Epithelial cell of esophagus (primary cell): ENCODE measurements at regions not wholly inside any gene's neighbourhood (a gene's known extent, or its start where the extent isn't known, plus 50 kb on each side); places are given as distances from the start of the nearest gene placed in this dataset.

Experiments used
- DNase-seq: peaks from one replicate; pipeline ENCODE4 v3.0.0; 2010; ENCODE audit warnings: low read depth
- H3K4me3 ChIP-seq: 2 replicates; pipeline ENCODE4 v1.5.1; 2011; ENCODE audit warnings: mild to moderate bottlenecking, low read length, control low read depth
- CTCF ChIP-seq: IDR thresholded peaks from 2 replicates; pipeline ENCODE4 v1.5.1; 2011; ENCODE audit warnings: low read depth, mild to moderate bottlenecking, low read length, control low read depth, inconsistent platforms; ENCODE audit not compliant: insufficient read depth; ENCODE audit errors: missing control alignments

GRCh38 chr1:87505391-87505983 is 176.8 kb downstream of the LMO4 start:
- peak; percentile 22 for DNase-seq
- H3K4me3 ChIP-seq, result no peak overlapping the region
- TF ChIP-seq CTCF, result no peak

GRCh38 chr1:87506147-87506546 is 177.5 kb downstream of the LMO4 start:
- no peak for TF ChIP-seq CTCF
- peak; percentile 54 for DNase-seq
- no peak overlapping the region for H3K4me3 ChIP-seq

GRCh38 chr1:87508247-87508787 is 179.6 kb downstream of the LMO4 start:
- H3K4me3 ChIP-seq, result no peak overlapping the region
- TF ChIP-seq CTCF, result no peak

GRCh38 chr1:87510540-87510939 is 181.9 kb downstream of the LMO4 start:
- TF ChIP-seq CTCF, result no peak
- no peak for DNase-seq
- H3K4me3 ChIP-seq, result no peak overlapping the region

More at GRCh38 chr1:87508247-87508787, 179.6 kb downstream of the LMO4 start:
- DNase-seq, result no peak

- TF ChIP-seq CTCF, result no peak
- H3K4me3 ChIP-seq, result no peak overlapping the region
- DNase-seq, result no peak
Measured at GRCh38 chr1:87511449-87511848, 182.8 kb downstream of the LMO4 start.

GRCh38 chr1:87512431-87512830 is 183.8 kb downstream of the LMO4 start:
- no peak for DNase-seq
- no peak overlapping the region for H3K4me3 ChIP-seq
- TF ChIP-seq CTCF, result no peak

- no peak overlapping the region for H3K4me3 ChIP-seq
- DNase-seq, result no peak
- TF ChIP-seq CTCF, result no peak
Measured at GRCh38 chr1:87513255-87513654, 184.6 kb downstream of the LMO4 start.
